PC-9 (cell line): ENCODE measurements at regions not wholly inside any gene's neighbourhood (a gene's known extent, or its start where the extent isn't known, plus 50 kb on each side); places are given as distances from the start of the nearest gene placed in this dataset.

ENCODE experiments used
- EZH2 ChIP-seq: fragments of 200-600 bp; sonication (generic); IDR thresholded peaks from 2 replicates; pipeline ENCODE4 v1.8.0; 2017; ENCODE audit warnings: antibody characterized with exemption, low read depth
- TF ChIP-seq, protein P1 (sequence below): fragments of 200-600 bp; sonication (generic); conservative IDR thresholded peaks from 2 replicates; pipeline ENCODE4 v1.6.1; 2017; ENCODE audit warnings: mixed run types, antibody characterized with exemption, mild to moderate bottlenecking, moderate library complexity

DNA sequence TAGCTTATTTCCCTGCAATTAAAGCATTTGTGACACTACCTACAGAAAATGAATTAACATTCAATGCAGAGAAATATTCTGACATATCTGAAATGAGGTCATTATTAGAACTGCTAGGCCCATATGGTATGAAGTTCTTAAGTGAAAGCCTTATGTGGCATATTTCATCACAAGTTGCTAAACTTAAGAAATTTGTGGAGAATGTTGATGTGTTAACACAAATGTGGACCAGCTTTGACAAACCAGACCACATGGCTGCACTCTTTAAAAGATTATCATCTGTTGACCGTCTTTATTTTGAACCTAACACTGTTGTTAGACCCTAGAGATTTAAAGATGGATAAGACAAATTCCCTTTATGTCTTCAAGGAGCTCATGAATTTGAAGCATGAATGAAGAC lies 1024.1 kb downstream of the RPA4 start:
- TF ChIP-seq, protein P1, sequence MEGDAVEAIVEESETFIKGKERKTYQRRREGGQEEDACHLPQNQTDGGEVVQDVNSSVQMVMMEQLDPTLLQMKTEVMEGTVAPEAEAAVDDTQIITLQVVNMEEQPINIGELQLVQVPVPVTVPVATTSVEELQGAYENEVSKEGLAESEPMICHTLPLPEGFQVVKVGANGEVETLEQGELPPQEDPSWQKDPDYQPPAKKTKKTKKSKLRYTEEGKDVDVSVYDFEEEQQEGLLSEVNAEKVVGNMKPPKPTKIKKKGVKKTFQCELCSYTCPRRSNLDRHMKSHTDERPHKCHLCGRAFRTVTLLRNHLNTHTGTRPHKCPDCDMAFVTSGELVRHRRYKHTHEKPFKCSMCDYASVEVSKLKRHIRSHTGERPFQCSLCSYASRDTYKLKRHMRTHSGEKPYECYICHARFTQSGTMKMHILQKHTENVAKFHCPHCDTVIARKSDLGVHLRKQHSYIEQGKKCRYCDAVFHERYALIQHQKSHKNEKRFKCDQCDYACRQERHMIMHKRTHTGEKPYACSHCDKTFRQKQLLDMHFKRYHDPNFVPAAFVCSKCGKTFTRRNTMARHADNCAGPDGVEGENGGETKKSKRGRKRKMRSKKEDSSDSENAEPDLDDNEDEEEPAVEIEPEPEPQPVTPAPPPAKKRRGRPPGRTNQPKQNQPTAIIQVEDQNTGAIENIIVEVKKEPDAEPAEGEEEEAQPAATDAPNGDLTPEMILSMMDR, result no peak
- no peak for TF ChIP-seq EZH2
